Esophagus muscularis mucosa (tissue), 3 donors: ENCODE measurements at regions not wholly inside any gene's neighbourhood (a gene's known extent, or its start where the extent isn't known, plus 50 kb on each side); places are given as distances from the start of the nearest gene placed in this dataset.

Experiments used
- POLR2A ChIP-seq: fragments of 450-650 bp; IDR thresholded peaks from one replicate; pipeline ENCODE4 v1.6.1; 2017; ENCODE audit warnings: antibody characterized with exemption, moderate library complexity, mild to moderate bottlenecking, low read depth
- TF ChIP-seq, protein P1 (sequence below), 3 experiments: fragments of 200-600 bp in 2 of 3; fragments of 450-650 bp in 1 of 3; sonication (generic) in 2 of 3; IDR thresholded peaks; one replicate each; pipeline ENCODE4 v1.5.1; 2017 to 2019; ENCODE audit warnings: antibody characterized with exemption in 3 of 3, mild to moderate bottlenecking in 2 of 3, moderate library complexity in 1 of 3

DNA sequence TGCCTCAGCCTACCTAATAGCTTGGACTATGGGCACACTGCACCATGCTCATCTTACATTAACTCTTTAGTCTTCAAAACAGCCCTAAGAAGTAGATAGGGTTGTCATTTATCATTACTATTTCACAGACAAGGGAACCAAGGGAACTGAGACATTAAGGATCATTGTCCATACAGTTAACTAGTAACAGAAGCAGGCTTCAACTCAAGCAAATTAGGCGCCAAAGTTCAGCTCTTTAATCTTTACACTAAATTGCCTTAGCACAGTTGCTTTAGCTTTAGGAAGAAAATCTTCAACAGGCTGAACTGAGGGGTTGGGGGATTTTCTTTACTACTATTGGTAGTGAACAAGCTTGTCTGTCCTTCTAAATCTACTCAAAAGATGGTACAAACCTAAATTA, 68.8 kb upstream of the CAND1 start:
- TF ChIP-seq, protein P1, sequence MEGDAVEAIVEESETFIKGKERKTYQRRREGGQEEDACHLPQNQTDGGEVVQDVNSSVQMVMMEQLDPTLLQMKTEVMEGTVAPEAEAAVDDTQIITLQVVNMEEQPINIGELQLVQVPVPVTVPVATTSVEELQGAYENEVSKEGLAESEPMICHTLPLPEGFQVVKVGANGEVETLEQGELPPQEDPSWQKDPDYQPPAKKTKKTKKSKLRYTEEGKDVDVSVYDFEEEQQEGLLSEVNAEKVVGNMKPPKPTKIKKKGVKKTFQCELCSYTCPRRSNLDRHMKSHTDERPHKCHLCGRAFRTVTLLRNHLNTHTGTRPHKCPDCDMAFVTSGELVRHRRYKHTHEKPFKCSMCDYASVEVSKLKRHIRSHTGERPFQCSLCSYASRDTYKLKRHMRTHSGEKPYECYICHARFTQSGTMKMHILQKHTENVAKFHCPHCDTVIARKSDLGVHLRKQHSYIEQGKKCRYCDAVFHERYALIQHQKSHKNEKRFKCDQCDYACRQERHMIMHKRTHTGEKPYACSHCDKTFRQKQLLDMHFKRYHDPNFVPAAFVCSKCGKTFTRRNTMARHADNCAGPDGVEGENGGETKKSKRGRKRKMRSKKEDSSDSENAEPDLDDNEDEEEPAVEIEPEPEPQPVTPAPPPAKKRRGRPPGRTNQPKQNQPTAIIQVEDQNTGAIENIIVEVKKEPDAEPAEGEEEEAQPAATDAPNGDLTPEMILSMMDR (IDR thresholded peaks at IDR 0.05), result no peak
- no peak for TF ChIP-seq POLR2A
